ENCODE measurements at regions not wholly inside any gene's neighbourhood (a gene's known extent, or its start where the extent isn't known, plus 50 kb on each side); places are given as distances from the start of the nearest gene placed in this dataset.
"Not testable (repeated sequence)": the region's sequence is repeated elsewhere in the genome, so short reads cannot be mapped to it uniquely, and the experiment has no call there.

DNA sequence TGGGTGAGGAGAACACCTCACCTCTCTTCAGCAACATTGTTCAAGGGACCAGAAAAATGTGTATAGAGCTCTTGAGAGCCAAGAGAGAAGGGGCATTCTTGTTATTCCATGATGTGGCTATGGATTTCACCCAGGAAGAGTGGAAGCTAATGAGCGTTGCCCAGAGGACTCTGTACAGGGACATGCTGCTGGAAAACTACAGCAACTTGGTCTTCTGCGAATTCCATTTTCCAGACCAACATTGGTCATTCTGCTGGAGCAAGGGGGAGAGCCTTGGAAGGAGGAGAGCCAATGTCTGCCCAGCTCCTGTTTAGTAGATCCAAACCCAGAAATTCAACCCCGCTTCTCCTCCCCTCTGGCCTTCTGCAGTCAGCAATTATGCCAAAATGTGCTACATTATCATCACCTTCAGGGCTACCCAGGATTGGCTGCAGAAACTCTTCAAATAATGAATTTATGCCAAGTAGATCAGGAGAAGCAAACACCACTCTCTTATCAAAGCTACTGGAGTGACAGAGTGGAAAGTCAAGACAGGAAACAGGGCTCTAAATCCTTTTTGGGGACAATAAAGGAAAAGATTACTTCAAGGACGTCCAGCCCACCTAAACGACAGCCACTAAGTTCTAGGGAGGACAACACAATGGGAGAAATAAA lies 707.5 kb upstream of the LUZP2 start:
- H3K4me3 ChIP-seq (ENCODE audit: low read length) = no peak overlapping the region
- H3K36me3 ChIP-seq (ENCODE audit: insufficient read depth, low read depth, low read length) = no peaks in the 10 kb centered on the region
- H3K9me3 ChIP-seq (ENCODE audit: insufficient read depth, low read depth, low read length) = no peaks in the 10 kb centered on the region
- no peaks in the 10 kb centered on the region for H3K4me1 ChIP-seq (ENCODE audit: insufficient read depth, low read length)
- no peak overlapping the region for H3K27ac ChIP-seq (ENCODE audit: low read length)
- no peaks in the 10 kb centered on the region for H3K27me3 ChIP-seq (ENCODE audit: insufficient read depth, low read length)
- no peak overlapping the region for H3K9ac ChIP-seq (ENCODE audit: low read depth, low read length)

DNA sequence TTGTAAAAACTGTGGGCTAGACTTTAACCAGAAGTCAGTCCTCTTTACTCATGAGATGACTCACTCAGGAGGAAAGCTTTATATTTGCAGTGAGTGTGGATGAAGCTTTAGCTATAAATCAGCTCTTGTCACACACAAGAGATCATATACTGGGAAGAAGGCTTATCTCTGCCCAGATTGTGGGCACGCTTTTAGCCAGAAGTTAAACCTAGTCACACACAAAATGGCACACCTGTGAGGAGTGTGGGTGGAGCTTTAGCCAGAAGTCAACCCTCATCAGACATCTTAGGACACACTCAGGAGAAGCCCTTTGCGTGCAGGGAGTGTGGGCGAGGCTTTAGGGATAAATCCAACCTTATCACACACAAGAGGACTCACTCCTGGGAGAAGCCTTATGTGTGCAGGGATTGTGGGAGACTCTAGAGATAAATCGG lies 706.9 kb upstream of the LUZP2 start:
- H3K4me1 ChIP-seq (ENCODE audit: insufficient read depth, low read length) = no peaks in the 10 kb centered on the region
- H3K9me3 ChIP-seq (ENCODE audit: insufficient read depth, low read depth, low read length) = no peaks in the 10 kb centered on the region
- H3K27me3 ChIP-seq (ENCODE audit: insufficient read depth, low read length) = no peaks in the 10 kb centered on the region
- H3K4me3 ChIP-seq (ENCODE audit: low read length) = no peak overlapping the region
- H3K36me3 ChIP-seq (ENCODE audit: insufficient read depth, low read depth, low read length) = no peaks in the 10 kb centered on the region
- no peak overlapping the region for H3K9ac ChIP-seq (ENCODE audit: low read depth, low read length)
- H3K27ac ChIP-seq (ENCODE audit: low read length) = no peak overlapping the region

DNA sequence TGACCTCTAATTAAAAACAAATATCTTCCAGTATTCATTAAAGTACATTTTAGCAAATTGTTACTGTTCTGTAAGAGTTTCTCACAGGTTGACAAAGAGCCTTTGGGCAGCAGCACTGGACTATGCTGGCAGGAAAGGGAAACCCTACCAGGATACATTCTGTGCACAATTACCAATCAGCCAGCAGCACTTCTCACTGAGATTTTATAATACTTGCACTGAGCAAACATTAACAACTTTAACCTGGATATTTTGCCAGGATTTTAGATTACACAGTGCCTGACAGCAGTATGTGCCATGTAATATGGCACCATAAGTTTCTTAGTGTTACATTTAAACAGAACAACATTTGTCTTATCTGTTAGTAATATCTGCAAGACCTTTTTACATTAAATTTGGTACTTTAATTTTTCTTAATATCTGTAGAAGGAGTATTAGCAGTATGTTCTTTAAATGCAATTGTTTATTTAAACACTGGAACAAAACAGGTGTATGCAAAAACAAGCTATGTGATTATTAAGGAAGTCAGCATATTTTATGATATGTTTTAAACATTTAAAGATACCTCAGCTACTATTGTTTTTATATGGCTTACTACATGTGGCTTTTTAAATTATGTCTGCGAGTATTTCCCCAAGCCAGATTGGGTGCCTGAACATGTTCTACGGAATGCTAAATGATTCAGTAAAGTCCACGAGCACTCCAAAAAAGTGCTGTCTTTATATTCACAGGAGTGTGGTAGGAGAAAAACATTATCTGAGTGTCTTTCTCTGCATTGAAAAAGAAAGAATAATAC lies 699.0 kb upstream of the LUZP2 start:
- no peak overlapping the region for H3K9ac ChIP-seq (ENCODE audit: low read depth, low read length)
- H3K27ac ChIP-seq (ENCODE audit: low read length) = no peak overlapping the region
- H3K27me3 ChIP-seq (ENCODE audit: insufficient read depth, low read length) = no peaks in the 10 kb centered on the region
- no peaks in the 10 kb centered on the region for H3K4me1 ChIP-seq (ENCODE audit: insufficient read depth, low read length)
- no peaks in the 10 kb centered on the region for H3K9me3 ChIP-seq (ENCODE audit: insufficient read depth, low read depth, low read length)
- no peaks in the 10 kb centered on the region for H3K36me3 ChIP-seq (ENCODE audit: insufficient read depth, low read depth, low read length)
- no peak overlapping the region for H3K4me3 ChIP-seq (ENCODE audit: low read length)

DNA sequence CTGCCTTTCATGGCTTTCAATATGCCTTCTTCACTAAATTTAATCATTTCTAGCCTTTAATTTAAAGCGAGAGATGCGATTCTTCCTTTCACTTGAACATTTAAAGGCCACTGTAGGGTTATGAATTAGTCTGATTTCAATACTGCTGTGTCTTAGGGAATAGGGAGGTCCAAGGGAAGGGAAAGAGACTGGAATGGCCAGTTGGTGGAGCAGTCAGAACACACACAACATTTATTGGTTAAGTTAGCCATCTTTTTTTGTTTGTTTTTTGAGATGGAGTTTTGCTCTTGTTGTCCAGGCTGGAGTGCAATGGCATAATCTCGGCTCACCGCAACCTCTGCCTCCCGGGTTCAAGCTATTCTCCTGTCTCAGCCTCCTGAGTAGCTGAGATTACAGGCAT lies 662.5 kb upstream of the LUZP2 start:
- not testable (repeated sequence) for H3K4me3 ChIP-seq (ENCODE audit: low read length); H3K9ac ChIP-seq (ENCODE audit: low read depth, low read length); H3K36me3 ChIP-seq (ENCODE audit: insufficient read depth, low read depth, low read length); H3K9me3 ChIP-seq (ENCODE audit: insufficient read depth, low read depth, low read length); H3K4me1 ChIP-seq (ENCODE audit: insufficient read depth, low read length); H3K27ac ChIP-seq (ENCODE audit: low read length); H3K27me3 ChIP-seq (ENCODE audit: insufficient read depth, low read length)

DNA sequence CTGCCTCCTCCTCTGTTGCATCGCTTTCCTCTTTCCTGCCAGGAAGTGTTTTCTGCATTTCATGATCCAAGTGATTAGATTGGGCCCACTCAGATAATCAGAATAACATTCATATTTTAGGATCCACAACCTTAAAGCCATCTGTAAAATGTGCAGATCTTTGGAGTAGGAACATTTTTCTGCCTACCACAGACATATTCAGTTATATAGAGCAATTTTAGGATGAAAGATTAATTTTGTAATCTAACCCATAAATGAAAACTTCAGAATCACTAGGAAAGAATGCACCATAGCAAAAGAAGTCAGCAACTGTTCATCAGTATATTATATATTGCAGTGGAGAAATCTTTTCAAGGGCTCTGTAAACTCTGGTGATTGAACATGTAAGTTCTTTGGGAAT lies 659.9 kb upstream of the LUZP2 start:
- Histone ChIP-seq H3K4me1 (ENCODE audit: insufficient read depth, low read length) (no peaks in the 10 kb centered on the region), H3K4me3 (ENCODE audit: low read length) (no peak overlapping the region), H3K27me3 (ENCODE audit: insufficient read depth, low read length) (no peaks in the 10 kb centered on the region), H3K9me3 (ENCODE audit: insufficient read depth, low read depth, low read length) (no peaks in the 10 kb centered on the region), H3K36me3 (ENCODE audit: insufficient read depth, low read depth, low read length) (no peaks in the 10 kb centered on the region), H3K27ac (ENCODE audit: low read length) (no peak overlapping the region), H3K9ac (ENCODE audit: low read depth, low read length) (no peak overlapping the region)

DNA sequence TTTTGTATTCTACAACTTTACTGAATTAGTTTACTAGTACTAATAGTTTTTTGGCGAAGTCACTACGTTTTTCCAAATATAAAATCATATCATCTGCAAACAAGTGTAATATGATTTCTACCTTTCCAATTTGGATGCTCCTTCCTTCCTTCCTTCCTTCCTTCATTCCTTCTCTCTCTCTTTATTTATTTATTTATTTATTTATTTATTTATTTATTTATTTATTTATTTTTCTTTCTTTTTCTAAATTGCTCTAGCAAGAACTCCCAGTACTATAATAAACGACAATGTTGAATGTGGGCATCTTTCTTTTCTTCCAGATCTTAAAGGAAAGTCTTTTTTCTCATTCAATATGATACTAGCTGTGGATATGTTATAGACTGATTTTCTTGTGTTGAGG lies 656.0 kb upstream of the LUZP2 start:
- H3K4me3 ChIP-seq (ENCODE audit: low read length) = no peak overlapping the region
- H3K27ac ChIP-seq (ENCODE audit: low read length) = no peak overlapping the region
- H3K36me3 ChIP-seq (ENCODE audit: insufficient read depth, low read depth, low read length) = no peaks in the 10 kb centered on the region
- H3K27me3 ChIP-seq (ENCODE audit: insufficient read depth, low read length) = no peaks in the 10 kb centered on the region
- H3K9ac ChIP-seq (ENCODE audit: low read depth, low read length) = no peak overlapping the region
- no peaks in the 10 kb centered on the region for H3K9me3 ChIP-seq (ENCODE audit: insufficient read depth, low read depth, low read length)
- H3K4me1 ChIP-seq (ENCODE audit: insufficient read depth, low read length) = no peaks in the 10 kb centered on the region

DNA sequence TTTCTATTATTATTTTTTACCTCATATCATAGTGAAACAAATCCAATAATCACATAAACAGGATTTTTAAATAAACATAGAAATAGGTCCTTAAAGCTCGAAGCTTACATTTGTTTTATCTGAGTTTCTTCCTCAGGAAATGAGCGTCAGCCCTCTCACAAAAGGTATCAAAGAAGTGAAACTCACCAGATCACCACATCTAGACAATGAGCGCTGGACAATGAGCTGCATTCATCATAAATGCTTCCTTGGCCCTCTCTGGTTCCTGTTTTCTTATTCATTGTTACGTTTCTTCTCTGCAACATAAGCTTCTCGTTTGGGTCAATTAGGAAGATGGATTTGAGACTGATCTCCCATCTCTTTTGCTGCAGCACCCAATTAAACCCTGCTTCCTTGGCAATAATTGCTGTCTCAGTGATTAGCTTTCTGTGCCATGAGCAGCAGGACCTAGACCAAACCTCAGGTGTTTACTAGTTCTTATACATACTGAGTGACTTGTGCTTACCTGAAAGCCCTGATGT lies 649.9 kb upstream of the LUZP2 start:
- Histone ChIP-seq H3K4me1 (ENCODE audit: insufficient read depth, low read length) (no peaks in the 10 kb centered on the region), H3K9me3 (ENCODE audit: insufficient read depth, low read depth, low read length) (no peaks in the 10 kb centered on the region), H3K36me3 (ENCODE audit: insufficient read depth, low read depth, low read length) (no peaks in the 10 kb centered on the region), H3K27me3 (ENCODE audit: insufficient read depth, low read length) (no peaks in the 10 kb centered on the region), H3K9ac (ENCODE audit: low read depth, low read length) (no peak overlapping the region), H3K4me3 (ENCODE audit: low read length) (no peak overlapping the region), H3K27ac (ENCODE audit: low read length) (no peak overlapping the region)

DNA sequence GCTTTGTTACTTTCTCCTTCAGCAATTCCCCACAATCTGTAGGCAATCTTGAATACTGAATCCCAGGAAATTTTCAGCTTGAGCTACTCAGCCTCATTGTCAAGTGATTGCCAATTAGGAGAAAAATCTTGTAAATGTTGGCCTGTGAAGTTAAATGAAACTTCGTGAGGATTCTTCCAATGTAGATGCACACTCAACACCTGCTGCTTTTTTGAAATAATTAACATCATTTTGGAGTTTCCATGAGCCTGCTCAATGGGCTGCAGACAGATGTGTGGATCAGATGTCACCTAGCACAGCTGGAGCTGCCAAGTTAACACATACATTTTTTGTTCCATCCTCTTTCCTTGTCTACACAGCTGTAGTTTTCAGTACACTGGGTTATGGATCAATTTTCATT lies 645.6 kb upstream of the LUZP2 start:
- Histone ChIP-seq H3K27me3 (ENCODE audit: insufficient read depth, low read length) (no peaks in the 10 kb centered on the region), H3K36me3 (ENCODE audit: insufficient read depth, low read depth, low read length) (no peaks in the 10 kb centered on the region), H3K27ac (ENCODE audit: low read length) (no peak overlapping the region), H3K4me3 (ENCODE audit: low read length) (no peak overlapping the region), H3K9ac (ENCODE audit: low read depth, low read length) (no peak overlapping the region), H3K9me3 (ENCODE audit: insufficient read depth, low read depth, low read length) (no peaks in the 10 kb centered on the region), H3K4me1 (ENCODE audit: insufficient read depth, low read length) (no peaks in the 10 kb centered on the region)

DNA sequence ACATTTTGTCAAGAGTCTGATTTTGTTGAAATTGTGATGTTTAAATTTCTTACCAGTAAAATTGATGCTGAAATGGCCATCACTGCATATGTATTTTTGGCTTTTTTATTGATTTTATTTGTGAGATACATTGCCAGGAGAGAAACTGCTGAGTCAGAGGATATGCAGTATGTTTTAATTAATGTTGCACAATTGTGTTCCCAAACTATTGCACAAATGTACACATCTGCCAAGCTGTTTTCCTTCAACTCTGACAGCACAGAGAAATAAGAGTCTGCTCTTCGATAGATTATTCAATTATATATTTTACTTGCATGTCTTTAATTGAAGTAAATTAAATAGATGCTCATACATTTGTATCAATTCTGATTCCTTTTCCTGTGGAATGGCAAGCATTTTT lies 640.2 kb upstream of the LUZP2 start:
- no peaks in the 10 kb centered on the region for H3K9me3 ChIP-seq (ENCODE audit: insufficient read depth, low read depth, low read length)
- H3K36me3 ChIP-seq (ENCODE audit: insufficient read depth, low read depth, low read length) = no peaks in the 10 kb centered on the region
- no peak overlapping the region for H3K27ac ChIP-seq (ENCODE audit: low read length)
- no peaks in the 10 kb centered on the region for H3K27me3 ChIP-seq (ENCODE audit: insufficient read depth, low read length)
- H3K4me1 ChIP-seq (ENCODE audit: insufficient read depth, low read length) = no peaks in the 10 kb centered on the region
- H3K4me3 ChIP-seq (ENCODE audit: low read length) = no peak overlapping the region
- H3K9ac ChIP-seq (ENCODE audit: low read depth, low read length) = no peak overlapping the region

DNA sequence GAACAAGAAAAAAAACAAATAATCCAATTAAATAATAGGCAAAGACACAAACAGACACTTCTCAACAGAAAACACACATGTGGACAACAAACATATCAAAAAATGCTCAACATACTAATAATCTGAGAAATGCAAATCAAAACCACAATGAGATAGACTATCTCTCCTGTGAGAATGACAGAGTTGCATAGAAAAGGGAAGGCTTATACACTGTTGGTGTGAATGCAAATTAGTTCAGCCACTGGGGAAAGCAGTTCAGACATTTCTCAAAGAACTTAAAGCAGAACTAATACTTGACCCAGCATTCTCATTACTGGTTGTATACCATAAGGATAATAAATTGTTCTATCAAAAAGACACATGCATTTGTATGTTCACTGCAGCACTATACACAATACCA lies 637.8 kb upstream of the LUZP2 start:
- Histone ChIP-seq H3K4me3 (ENCODE audit: low read length) (no peak overlapping the region), H3K9me3 (ENCODE audit: insufficient read depth, low read depth, low read length) (no peaks in the 10 kb centered on the region), H3K36me3 (ENCODE audit: insufficient read depth, low read depth, low read length) (no peaks in the 10 kb centered on the region), H3K27ac (ENCODE audit: low read length) (no peak overlapping the region), H3K27me3 (ENCODE audit: insufficient read depth, low read length) (no peaks in the 10 kb centered on the region), H3K9ac (ENCODE audit: low read depth, low read length) (no peak overlapping the region), H3K4me1 (ENCODE audit: insufficient read depth, low read length) (no peaks in the 10 kb centered on the region)

DNA sequence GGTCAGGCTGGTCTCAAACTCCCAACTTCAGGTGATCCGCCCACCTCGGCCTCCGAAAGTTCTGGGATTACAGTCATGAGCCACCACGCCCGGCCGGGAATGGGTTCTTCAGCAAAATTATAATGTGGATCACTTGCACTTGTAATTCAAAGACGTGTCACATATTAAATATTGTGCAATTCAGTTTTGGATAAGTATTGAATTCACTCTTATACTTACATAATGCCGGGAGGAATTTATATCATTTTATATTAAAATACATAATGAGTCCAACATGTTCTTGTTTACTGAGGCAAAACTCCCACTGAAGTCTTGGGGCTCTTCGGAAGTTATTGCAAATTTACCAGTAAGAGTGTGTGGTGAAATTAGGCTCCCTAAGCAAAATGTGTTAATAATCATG lies 635.2 kb upstream of the LUZP2 start:
- no peaks in the 10 kb centered on the region for H3K4me1 ChIP-seq (ENCODE audit: insufficient read depth, low read length)
- no peak overlapping the region for H3K27ac ChIP-seq (ENCODE audit: low read length)
- H3K27me3 ChIP-seq (ENCODE audit: insufficient read depth, low read length) = no peaks in the 10 kb centered on the region
- no peaks in the 10 kb centered on the region for H3K9me3 ChIP-seq (ENCODE audit: insufficient read depth, low read depth, low read length)
- no peak overlapping the region for H3K4me3 ChIP-seq (ENCODE audit: low read length)
- no peaks in the 10 kb centered on the region for H3K36me3 ChIP-seq (ENCODE audit: insufficient read depth, low read depth, low read length)
- H3K9ac ChIP-seq (ENCODE audit: low read depth, low read length) = no peak overlapping the region

DNA sequence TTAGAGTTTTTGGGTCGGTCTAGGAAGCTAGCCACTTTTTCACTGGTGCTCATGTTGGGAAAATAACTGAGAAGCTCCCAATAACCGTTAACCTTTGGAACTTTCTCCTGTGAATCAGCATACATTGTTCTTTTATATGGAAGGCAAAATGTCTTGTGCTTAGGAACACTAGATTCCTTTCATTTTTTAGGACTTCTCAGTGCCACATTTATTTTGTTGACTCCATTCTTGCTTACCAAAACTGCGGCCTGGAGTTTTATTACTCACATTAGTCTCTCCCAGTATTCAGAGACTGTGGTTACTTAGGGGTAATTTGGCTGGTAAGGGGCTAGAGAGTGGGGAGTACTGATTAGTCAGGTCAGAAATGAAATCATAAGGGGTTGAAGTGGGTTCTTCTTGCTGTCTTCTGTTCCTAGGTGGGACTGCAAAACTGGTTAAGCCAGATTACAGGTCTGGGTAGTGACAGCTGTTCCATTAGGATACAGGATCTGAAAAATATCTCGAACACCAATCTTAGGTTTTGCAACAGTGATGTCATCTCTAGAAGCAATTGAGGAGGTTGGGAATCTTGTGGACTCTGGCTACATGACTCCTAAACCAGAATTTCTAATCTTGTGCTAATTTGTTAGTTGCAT lies 631.4 kb upstream of the LUZP2 start:
- no peak overlapping the region for H3K9ac ChIP-seq (ENCODE audit: low read depth, low read length)
- no peaks in the 10 kb centered on the region for H3K9me3 ChIP-seq (ENCODE audit: insufficient read depth, low read depth, low read length)
- H3K4me3 ChIP-seq (ENCODE audit: low read length) = no peak overlapping the region
- no peak overlapping the region for H3K27ac ChIP-seq (ENCODE audit: low read length)
- no peaks in the 10 kb centered on the region for H3K27me3 ChIP-seq (ENCODE audit: insufficient read depth, low read length)
- no peaks in the 10 kb centered on the region for H3K4me1 ChIP-seq (ENCODE audit: insufficient read depth, low read length)
- no peaks in the 10 kb centered on the region for H3K36me3 ChIP-seq (ENCODE audit: insufficient read depth, low read depth, low read length)
